ENCODE measurements at regions not wholly inside any gene's neighbourhood (a gene's known extent, or its start where the extent isn't known, plus 50 kb on each side); places are given as distances from the start of the nearest gene placed in this dataset.

- H3K4me3 ChIP-seq (ENCODE audit: low read depth, low read length), result no peak overlapping the region
- DNase-seq (ENCODE audit: low read depth), result no peak
- no peak for TF ChIP-seq CTCF (IDR thresholded peaks at IDR 0.05; ENCODE audit: insufficient read depth, low read depth, low read length)
These were observed 376.0 kb downstream of the C12orf75 start for GRCh38 chr12:105706321-105706972.

GRCh38 chr12:105706973-105707334 lies 376.5 kb downstream of the C12orf75 start:
- DNase-seq (ENCODE audit: low read depth), result no peak
- no peak overlapping the region for H3K4me3 ChIP-seq (ENCODE audit: low read depth, low read length)
- TF ChIP-seq CTCF (IDR thresholded peaks at IDR 0.05; ENCODE audit: insufficient read depth, low read depth, low read length), result no peak

- DNase-seq (ENCODE audit: low read depth), result no peak
- no peak overlapping the region for H3K4me3 ChIP-seq (ENCODE audit: low read depth, low read length)
- TF ChIP-seq CTCF (IDR thresholded peaks at IDR 0.05; ENCODE audit: insufficient read depth, low read depth, low read length), result no peak
These were observed 383.3 kb downstream of the C12orf75 start for GRCh38 chr12:105713606-105714305.

GRCh38 chr12:105716621-105717020 lies 386.1 kb downstream of the C12orf75 start:
- DNase-seq (ENCODE audit: low read depth), result no peak
- H3K4me3 ChIP-seq (ENCODE audit: low read depth, low read length), result no peak overlapping the region
- no peak for TF ChIP-seq CTCF (IDR thresholded peaks at IDR 0.05; ENCODE audit: insufficient read depth, low read depth, low read length)

GRCh38 chr12:105721051-105721825 lies 390.7 kb downstream of the C12orf75 start:
- H3K4me3 ChIP-seq (ENCODE audit: low read depth, low read length), result no peak overlapping the region
- DNase-seq (ENCODE audit: low read depth), result no peak
- TF ChIP-seq CTCF (IDR thresholded peaks at IDR 0.05; ENCODE audit: insufficient read depth, low read depth, low read length), result no peak

- no peak for TF ChIP-seq CTCF (IDR thresholded peaks at IDR 0.05; ENCODE audit: insufficient read depth, low read depth, low read length)
- no peak overlapping the region for H3K4me3 ChIP-seq (ENCODE audit: low read depth, low read length)
- no peak for DNase-seq (ENCODE audit: low read depth)
These were observed 391.4 kb downstream of the C12orf75 start for GRCh38 chr12:105721891-105722290.

Measured in fibroblast of villous mesenchyme (primary cell).